Testis (tissue), 2 donors: ENCODE measurements at regions not wholly inside any gene's neighbourhood (a gene's known extent, or its start where the extent isn't known, plus 50 kb on each side); places are given as distances from the start of the nearest gene placed in this dataset.

Source experiments
- DNase-seq: peaks from one replicate; pipeline ENCODE4 v3.0.0-alpha.2; 2019
- H3K27ac ChIP-seq, 2 donors: fragments of 200-600 bp; sonication (generic); one replicate each; pipeline ENCODE4 v1.5.1; 2019
- H3K27me3 ChIP-seq: fragments of 200-600 bp; sonication (generic); one replicate; pipeline ENCODE4 v1.5.1; 2019
- H3K36me3 ChIP-seq: fragments of 200-600 bp; sonication (generic); one replicate; pipeline ENCODE4 v1.5.1; 2017; ENCODE audit warnings: low read depth; ENCODE audit errors: missing control alignments
- H3K4me1 ChIP-seq: fragments of 200-600 bp; sonication (generic); one replicate; pipeline ENCODE4 v1.5.1; 2019
- H3K4me3 ChIP-seq, 2 donors: fragments of 200-600 bp; sonication (generic); one replicate each; pipeline ENCODE4 v1.5.1; 2017 to 2019
- H3K9me3 ChIP-seq: fragments of 200-600 bp; sonication (generic); one replicate; pipeline ENCODE4 v1.5.1; 2017
- CTCF ChIP-seq, 3 experiments: fragments of 450-650 bp in 2 of 3; fragments of 200-600 bp in 1 of 3; sonication (generic) in 1 of 3; IDR thresholded peaks; one replicate each; pipeline ENCODE4 v1.5.1; 2016 to 2019; ENCODE audit warnings: antibody characterized with exemption in 3 of 3, mild to moderate bottlenecking in 2 of 3, moderate library complexity in 1 of 3
- POLR2A ChIP-seq: fragments of 450-650 bp; IDR thresholded peaks from one replicate; pipeline ENCODE4 v1.6.1; 2017; ENCODE audit warnings: antibody characterized with exemption, mild to moderate bottlenecking, moderate library complexity
- WGBS, 2 donors: methylation state at CpG; one replicate each; pipeline ENCODE4 v1.1.5; 2018; 5-methylcytosine and 5-hydroxymethylcytosine counted together
- intact Hi-C: fragments of 100-400 bp; cut with DNase I; formaldehyde crosslinking; loops from one replicate; pipeline ENCODE4 v1.15.1; 2023; ENCODE audit warnings: low total_unique reads

DNA sequence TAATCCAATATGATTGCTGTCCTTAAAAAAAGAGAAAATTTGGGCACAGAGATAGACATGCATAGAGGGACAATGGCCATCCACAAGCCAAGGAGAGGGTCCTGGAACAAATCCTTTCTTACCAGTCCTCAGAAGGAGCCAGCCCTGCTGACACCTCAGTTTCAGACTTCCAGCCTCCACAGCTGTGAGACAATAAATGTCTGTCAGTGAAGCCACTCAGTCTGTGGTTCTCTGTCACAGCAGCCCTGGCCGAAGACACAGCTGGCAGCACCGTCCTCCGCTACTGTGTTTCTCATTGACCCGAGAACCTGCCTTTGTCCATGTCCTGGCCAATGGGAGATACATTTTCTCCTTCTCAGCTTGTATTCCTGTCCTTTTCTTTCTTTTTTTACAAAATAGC, 207.9 kb downstream of the TM9SF2 start:
- no peak overlapping the region for H3K4me3 ChIP-seq
- no peaks in the 10 kb centered on the region for H3K4me1 ChIP-seq
- no peaks in the 10 kb centered on the region for H3K9me3 ChIP-seq
- 69 to 72% methylated on average over 4 of the region's 4 CpGs for WGBS, 2 donors
- no peaks in the 10 kb centered on the region for H3K27me3 ChIP-seq
- no peak overlapping the region for H3K27ac ChIP-seq
- DNase-seq, result no peak
- TF ChIP-seq POLR2A (no peak), CTCF (IDR thresholded peaks at IDR 0.05) (no peak)
- no peaks in the 10 kb centered on the region for H3K36me3 ChIP-seq
- intact Hi-C loops, result no loop called here

- TF ChIP-seq CTCF (IDR thresholded peaks at IDR 0.05) (no peak), POLR2A (no peak)
- Histone ChIP-seq H3K4me3 (no peak overlapping the region), H3K36me3 (no peaks in the 10 kb centered on the region), H3K9me3 (no peaks in the 10 kb centered on the region), H3K27me3 (no peaks in the 10 kb centered on the region), H3K4me1 (no peaks in the 10 kb centered on the region), H3K27ac (no peak overlapping the region)
- WGBS, 2 donors, result 81 to 86% methylated on average over 4 of the region's 4 CpGs
- no peak for DNase-seq
- intact Hi-C loops, result no loop called here
These were observed 203.1 kb downstream of the TM9SF2 start for GRCh38 chr13:99704390-99704789.

DNA sequence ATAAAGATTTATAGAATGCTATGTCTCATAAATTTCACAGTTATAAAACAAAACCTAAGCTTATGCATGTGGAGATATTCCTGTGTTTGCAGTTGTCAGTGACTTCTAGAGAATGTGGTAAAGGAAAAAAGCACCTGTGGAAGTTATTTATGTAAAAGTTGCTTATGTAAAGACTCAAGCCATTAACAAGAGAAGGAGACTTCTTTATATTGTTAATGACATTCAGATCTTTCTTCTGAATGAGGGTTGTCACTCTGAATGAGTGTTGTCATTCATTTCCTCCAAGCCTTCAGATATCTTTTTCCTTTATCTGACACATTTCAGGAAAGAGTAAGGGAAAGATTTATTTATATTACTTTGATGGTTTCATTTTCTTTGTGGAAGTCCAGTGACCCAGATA, 202.6 kb downstream of the TM9SF2 start:
- Histone ChIP-seq H3K27ac (no peak overlapping the region), H3K9me3 (no peaks in the 10 kb centered on the region), H3K4me3 (no peak overlapping the region), H3K4me1 (no peaks in the 10 kb centered on the region), H3K27me3 (no peaks in the 10 kb centered on the region), H3K36me3 (no peaks in the 10 kb centered on the region)
- TF ChIP-seq POLR2A (no peak), CTCF (IDR thresholded peaks at IDR 0.05) (no peak)
- intact Hi-C loops, result no loop called here
- DNase-seq, result no peak

- H3K27me3 ChIP-seq, result no peaks in the 10 kb centered on the region
- intact Hi-C loops, result no loop called here
- H3K36me3 ChIP-seq, result no peaks in the 10 kb centered on the region
- no peak for DNase-seq
- no peak overlapping the region for H3K4me3 ChIP-seq
- 79 to 83% methylated on average over 9 of the region's 9 CpGs for WGBS, 2 donors
- H3K27ac ChIP-seq, result no peak overlapping the region
- H3K9me3 ChIP-seq, result no peaks in the 10 kb centered on the region
- TF ChIP-seq POLR2A (no peak), CTCF (IDR thresholded peaks at IDR 0.05) (no peak)
- no peaks in the 10 kb centered on the region for H3K4me1 ChIP-seq
These were observed 201.5 kb downstream of the TM9SF2 start for GRCh38 chr13:99702687-99703319.

DNA sequence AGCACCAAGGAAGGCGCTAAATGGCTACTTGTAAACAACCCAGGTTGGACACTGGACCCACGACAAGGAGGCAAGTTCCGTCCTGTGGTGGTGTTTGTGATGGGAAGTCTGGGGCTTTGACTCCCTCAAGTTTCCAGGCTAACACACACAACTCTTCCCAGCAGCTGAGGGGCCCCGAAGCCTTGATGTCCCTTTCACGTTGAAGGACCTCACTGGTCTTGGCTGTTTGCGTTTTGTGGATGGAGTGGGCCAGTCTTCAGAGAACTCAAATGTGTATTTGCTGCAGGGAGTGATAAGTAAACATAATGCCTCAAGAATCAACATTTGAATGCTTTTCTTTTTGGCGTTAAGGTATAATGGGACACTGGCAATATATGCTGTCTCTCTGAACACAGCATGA, 199.2 kb downstream of the TM9SF2 start:
- no peaks in the 10 kb centered on the region for H3K27me3 ChIP-seq
- no peak for TF ChIP-seq CTCF (IDR thresholded peaks at IDR 0.05)
- TF ChIP-seq POLR2A, result no peak
- H3K36me3 ChIP-seq, result no peaks in the 10 kb centered on the region
- H3K4me3 ChIP-seq, result no peak overlapping the region
- WGBS, 2 donors, result 96 to 98% methylated on average over 7 of the region's 7 CpGs
- H3K4me1 ChIP-seq, result no peaks in the 10 kb centered on the region
- DNase-seq, result no peak
- H3K27ac ChIP-seq, result no peak overlapping the region
- H3K9me3 ChIP-seq, result no peaks in the 10 kb centered on the region
- intact Hi-C loops, result no loop called here
